ENCODE measurements at regions not wholly inside any gene's neighbourhood (a gene's known extent, or its start where the extent isn't known, plus 50 kb on each side); places are given as distances from the start of the nearest gene placed in this dataset.

DNA sequence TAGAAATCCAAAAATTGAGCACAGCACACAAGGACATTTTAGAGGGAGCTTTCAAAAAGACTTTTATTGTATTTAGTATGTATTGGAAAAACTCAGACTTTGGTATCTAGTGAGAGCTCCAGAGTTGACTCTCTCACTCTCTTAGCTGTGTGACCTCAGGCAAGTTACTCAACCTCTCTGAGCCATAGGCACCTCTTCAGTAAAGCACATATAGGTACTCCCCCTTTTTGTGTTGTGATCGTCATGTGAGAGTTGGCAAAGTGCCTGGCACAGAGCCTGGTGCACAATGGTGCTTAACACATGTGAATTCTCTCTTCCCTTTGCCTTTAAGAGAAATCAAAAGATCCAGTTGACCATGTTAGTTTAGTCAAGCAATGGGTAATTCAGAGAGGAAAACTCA, 186.2 kb downstream of the TMEM38B start:
- Histone ChIP-seq H3K36me3 (ENCODE audit: control insufficient read depth, insufficient read depth, low read length) (no peaks in the 10 kb centered on the region), H3K4me3 (ENCODE audit: low read depth, low read length) (no peak overlapping the region), H3K27me3 (ENCODE audit: control insufficient read depth, insufficient read depth, low read length) (no peaks in the 10 kb centered on the region)
- DNase-seq (ENCODE audit: low read depth) (no peak), FAIRE-seq (no peak)
- TF ChIP-seq, protein P1, sequence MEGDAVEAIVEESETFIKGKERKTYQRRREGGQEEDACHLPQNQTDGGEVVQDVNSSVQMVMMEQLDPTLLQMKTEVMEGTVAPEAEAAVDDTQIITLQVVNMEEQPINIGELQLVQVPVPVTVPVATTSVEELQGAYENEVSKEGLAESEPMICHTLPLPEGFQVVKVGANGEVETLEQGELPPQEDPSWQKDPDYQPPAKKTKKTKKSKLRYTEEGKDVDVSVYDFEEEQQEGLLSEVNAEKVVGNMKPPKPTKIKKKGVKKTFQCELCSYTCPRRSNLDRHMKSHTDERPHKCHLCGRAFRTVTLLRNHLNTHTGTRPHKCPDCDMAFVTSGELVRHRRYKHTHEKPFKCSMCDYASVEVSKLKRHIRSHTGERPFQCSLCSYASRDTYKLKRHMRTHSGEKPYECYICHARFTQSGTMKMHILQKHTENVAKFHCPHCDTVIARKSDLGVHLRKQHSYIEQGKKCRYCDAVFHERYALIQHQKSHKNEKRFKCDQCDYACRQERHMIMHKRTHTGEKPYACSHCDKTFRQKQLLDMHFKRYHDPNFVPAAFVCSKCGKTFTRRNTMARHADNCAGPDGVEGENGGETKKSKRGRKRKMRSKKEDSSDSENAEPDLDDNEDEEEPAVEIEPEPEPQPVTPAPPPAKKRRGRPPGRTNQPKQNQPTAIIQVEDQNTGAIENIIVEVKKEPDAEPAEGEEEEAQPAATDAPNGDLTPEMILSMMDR (IDR thresholded peaks at IDR 0.05; ENCODE audit: insufficient read depth, low read length, severe bottlenecking): no peak

- TF ChIP-seq, protein P1 (IDR thresholded peaks at IDR 0.05; ENCODE audit: insufficient read depth, low read length, severe bottlenecking): no peak
- DNase-seq (ENCODE audit: low read depth) (no peak), FAIRE-seq (peak; percentile 18)
- H3K4me3 ChIP-seq (ENCODE audit: low read depth, low read length): no peak overlapping the region
- H3K27me3 ChIP-seq (ENCODE audit: control insufficient read depth, insufficient read depth, low read length): no peaks in the 10 kb centered on the region
- no peaks in the 10 kb centered on the region for H3K36me3 ChIP-seq (ENCODE audit: control insufficient read depth, insufficient read depth, low read length)
Measured at GRCh38 chr9:105881021-105881420, 186.7 kb downstream of the TMEM38B start.

DNA sequence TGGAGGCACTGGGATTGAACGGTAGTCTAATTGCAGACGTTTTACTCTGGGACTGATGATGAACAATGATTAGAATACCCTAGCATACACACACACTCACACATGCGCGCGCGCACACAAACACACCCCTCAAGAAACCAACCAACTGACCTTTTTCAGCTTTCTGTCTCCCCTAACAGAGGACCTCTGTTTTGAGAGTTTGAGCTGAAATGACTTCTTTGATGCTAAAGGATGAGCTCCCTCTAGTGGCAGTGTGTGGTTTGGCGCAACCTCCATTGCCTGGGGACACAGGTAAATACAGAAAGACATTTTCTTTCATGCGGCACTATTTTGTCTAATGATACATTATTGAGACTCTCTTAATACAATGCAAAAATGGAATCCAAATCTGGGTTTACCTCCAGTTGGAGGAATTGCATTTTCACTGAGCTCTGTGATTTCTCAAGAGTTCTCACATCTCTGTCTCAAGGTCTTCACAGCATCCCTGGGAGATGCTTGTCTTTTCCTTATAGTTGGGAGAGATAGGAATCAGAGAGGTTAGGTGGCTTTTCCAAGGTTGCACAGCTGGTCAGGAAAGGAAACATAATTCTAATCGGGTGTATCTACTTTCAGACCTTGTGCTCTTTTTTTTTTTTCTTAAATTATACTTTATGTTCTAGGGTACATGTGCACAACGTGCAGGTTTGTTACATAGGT, 187.5 kb downstream of the TMEM38B start:
- H3K36me3 ChIP-seq (ENCODE audit: control insufficient read depth, insufficient read depth, low read length): no peaks in the 10 kb centered on the region
- no peaks in the 10 kb centered on the region for H3K27me3 ChIP-seq (ENCODE audit: control insufficient read depth, insufficient read depth, low read length)
- DNase-seq (ENCODE audit: low read depth): peak; percentile 61
- TF ChIP-seq, protein P1 (IDR thresholded peaks at IDR 0.05; ENCODE audit: insufficient read depth, low read length, severe bottlenecking): peak; percentile 81
- no peak for FAIRE-seq
- no peak overlapping the region for H3K4me3 ChIP-seq (ENCODE audit: low read depth, low read length)

- Histone ChIP-seq H3K27me3 (ENCODE audit: control insufficient read depth, insufficient read depth, low read length) (no peaks in the 10 kb centered on the region), H3K4me3 (ENCODE audit: low read depth, low read length) (no peak overlapping the region), H3K36me3 (ENCODE audit: control insufficient read depth, insufficient read depth, low read length) (no peaks in the 10 kb centered on the region)
- no peak for DNase-seq (ENCODE audit: low read depth)
- TF ChIP-seq, protein P1 (IDR thresholded peaks at IDR 0.05; ENCODE audit: insufficient read depth, low read length, severe bottlenecking): no peak
- FAIRE-seq: no peak
Measured at GRCh38 chr9:105883847-105884246, 189.5 kb downstream of the TMEM38B start.

DNA sequence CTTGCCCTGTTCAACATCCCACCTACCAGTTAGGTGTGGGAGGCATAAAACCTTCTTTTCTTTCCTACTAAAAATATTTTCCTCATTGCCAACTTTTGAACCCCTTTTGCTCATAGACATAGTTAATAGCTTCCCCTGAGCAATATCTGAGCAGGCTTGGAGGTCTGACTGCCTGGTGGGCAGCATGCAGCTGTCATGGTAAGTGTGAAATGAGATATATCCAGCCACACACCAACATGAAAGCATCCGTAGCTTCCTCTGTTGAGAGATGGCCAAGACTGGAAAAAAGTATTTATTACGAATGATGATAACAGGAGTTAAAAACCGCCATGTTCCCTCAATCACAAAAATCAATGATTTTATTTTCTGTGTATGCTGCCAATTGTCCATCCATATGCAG, 190.1 kb downstream of the TMEM38B start:
- DNase-seq (ENCODE audit: low read depth) (no peak), FAIRE-seq (no peak)
- H3K4me3 ChIP-seq (ENCODE audit: low read depth, low read length): no peak overlapping the region
- no peaks in the 10 kb centered on the region for H3K36me3 ChIP-seq (ENCODE audit: control insufficient read depth, insufficient read depth, low read length)
- TF ChIP-seq, protein P1 (IDR thresholded peaks at IDR 0.05; ENCODE audit: insufficient read depth, low read length, severe bottlenecking): no peak
- H3K27me3 ChIP-seq (ENCODE audit: control insufficient read depth, insufficient read depth, low read length): no peaks in the 10 kb centered on the region

GRCh38 chr9:105886136-105886535, 191.8 kb downstream of the TMEM38B start:
- Histone ChIP-seq H3K27me3 (ENCODE audit: control insufficient read depth, insufficient read depth, low read length) (no peaks in the 10 kb centered on the region), H3K36me3 (ENCODE audit: control insufficient read depth, insufficient read depth, low read length) (no peaks in the 10 kb centered on the region), H3K4me3 (ENCODE audit: low read depth, low read length) (no peak overlapping the region)
- TF ChIP-seq, protein P1 (IDR thresholded peaks at IDR 0.05; ENCODE audit: insufficient read depth, low read length, severe bottlenecking): no peak
- FAIRE-seq (peak; percentile 18), DNase-seq (ENCODE audit: low read depth) (no peak)
